ENCODE measurements at regions not wholly inside any gene's neighbourhood (a gene's known extent, or its start where the extent isn't known, plus 50 kb on each side); places are given as distances from the start of the nearest gene placed in this dataset.

DNA sequence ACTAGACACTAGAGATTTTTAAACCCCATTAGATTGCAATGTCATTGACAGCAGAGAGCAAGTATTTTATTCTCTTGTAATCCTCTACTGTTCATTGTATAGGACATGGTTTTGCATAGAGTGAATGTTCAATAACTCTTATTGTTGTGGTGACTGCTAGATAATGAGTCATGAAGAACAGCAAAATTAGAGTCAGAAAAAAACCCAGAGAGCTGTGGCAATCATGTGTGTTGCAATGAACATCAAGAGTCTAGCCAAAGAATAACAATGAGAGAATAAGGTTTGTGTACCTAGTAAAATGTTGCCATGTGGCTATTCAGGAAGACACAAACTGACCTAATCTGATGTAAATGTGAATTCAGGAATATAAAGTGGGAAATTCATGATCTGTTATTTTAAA lies 684.0 kb downstream of the DSC3 start (continued):
- TF ChIP-seq ZNF2 (tag by site-specific recombination; IDR thresholded peaks at IDR 0.05) (no peak), KLF9 (tag by site-specific recombination; IDR thresholded peaks at IDR 0.05; ENCODE audit: low read depth) (no peak)

DNA sequence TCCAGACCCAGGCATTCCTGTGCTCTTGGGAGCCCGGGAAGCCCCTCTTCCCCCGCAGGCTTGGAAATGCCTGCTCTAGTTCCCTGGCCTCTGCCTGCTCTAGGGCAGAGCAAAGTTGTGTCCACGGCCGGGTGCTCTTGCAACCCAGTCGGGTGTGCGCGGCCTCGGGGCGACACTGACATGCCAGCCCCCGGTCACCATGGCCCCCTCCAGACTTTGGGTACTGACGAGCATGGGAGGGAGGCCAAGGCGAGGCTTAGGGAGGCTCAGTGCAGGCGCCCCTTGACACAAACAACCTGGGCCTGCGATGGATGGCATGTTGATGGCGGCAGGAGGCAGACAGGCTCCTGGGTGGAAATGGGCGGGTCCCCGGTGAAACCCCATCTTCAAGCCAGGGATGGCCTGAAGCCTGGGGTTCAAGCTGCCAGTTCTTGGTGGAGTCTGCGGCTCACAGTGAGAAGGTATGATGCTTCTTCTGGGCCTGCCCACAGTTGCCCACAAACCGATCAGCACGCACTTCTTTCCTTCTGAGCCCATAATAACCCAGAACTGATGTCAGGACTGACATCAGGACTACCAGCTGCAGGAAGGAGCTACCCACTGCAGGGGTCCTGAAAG lies 689.9 kb downstream of the DSC3 start:
- POLR2A ChIA-PET, result no interaction called here
- Histone ChIP-seq H3K4me3 (ENCODE audit: low read depth, low read length) (no peak overlapping the region), H3K9me3 (ENCODE audit: control insufficient read depth, insufficient read depth, low read depth, low read length) (no peaks in the 10 kb centered on the region), H3K36me3 (ENCODE audit: control insufficient read depth in 2 of 2, insufficient read depth in 1 of 2, low read length in 2 of 2) (no peaks in the 10 kb centered on the region), H3K4me1 (ENCODE audit: control insufficient read depth, insufficient read depth, low read length) (no peaks in the 10 kb centered on the region), H3K27ac (ENCODE audit: extremely low read depth, low read depth, low read length) (no peak overlapping the region)
- no peak for TF ChIP-seq GLIS2 (tag by site-specific recombination; IDR thresholded peaks at IDR 0.05)
- no peak for TF ChIP-seq TCF7L2 (IDR thresholded peaks at IDR 0.05; ENCODE audit: borderline replicate concordance, low read depth, low read length)
- TF ChIP-seq ZNF423 (tag by site-specific recombination; IDR thresholded peaks at IDR 0.05), result no peak
- TF ChIP-seq ZNF623 (tag by site-specific recombination; IDR thresholded peaks at IDR 0.05), result no peak
- no peak for TF ChIP-seq ZNF16 (tag by site-specific recombination; IDR thresholded peaks at IDR 0.05; ENCODE audit: low read depth)
- no peak for TF ChIP-seq ZNF169 (tag by site-specific recombination; IDR thresholded peaks at IDR 0.05)
- TF ChIP-seq PRDM2 (tag by site-specific recombination; IDR thresholded peaks at IDR 0.05; ENCODE audit: borderline replicate concordance), result no peak
- TF ChIP-seq ZSCAN23 (tag by site-specific recombination; IDR thresholded peaks at IDR 0.05), result no peak
- CTCF ChIA-PET, result no interaction called here

DNA sequence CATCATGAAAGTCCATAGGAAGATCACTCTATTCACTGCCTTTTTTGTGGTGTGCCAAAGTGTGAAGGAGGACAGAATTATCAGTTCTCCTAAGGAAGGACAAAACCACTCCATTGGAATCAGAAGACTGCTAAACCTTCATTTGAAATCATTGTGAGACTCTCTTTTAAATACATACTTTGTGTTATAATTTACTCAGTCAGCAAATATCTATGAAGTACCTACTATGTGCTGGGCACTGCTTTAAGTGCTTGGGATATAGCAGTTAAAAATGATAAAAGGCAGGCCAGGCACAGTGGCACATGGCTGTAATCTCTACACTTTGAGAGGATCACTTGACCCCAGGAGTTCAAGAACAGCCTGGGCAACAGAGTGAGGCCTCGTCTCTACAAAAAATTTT lies 692.3 kb downstream of the DSC3 start:
- Histone ChIP-seq H3K27ac (ENCODE audit: extremely low read depth, low read depth, low read length) (no peak overlapping the region), H3K4me3 (ENCODE audit: low read depth, low read length) (no peak overlapping the region), H3K36me3 (ENCODE audit: control insufficient read depth in 2 of 2, insufficient read depth in 1 of 2, low read length in 2 of 2) (no peaks in the 10 kb centered on the region), H3K4me1 (ENCODE audit: control insufficient read depth, insufficient read depth, low read length) (no peaks in the 10 kb centered on the region), H3K9me3 (ENCODE audit: control insufficient read depth, insufficient read depth, low read depth, low read length) (no peaks in the 10 kb centered on the region)
- TF ChIP-seq ZNF624 (tag by site-specific recombination; IDR thresholded peaks at IDR 0.05) (no peak), KLF1 (tag by site-specific recombination; IDR thresholded peaks at IDR 0.05) (no peak), TRIM28 (IDR thresholded peaks at IDR 0.05; ENCODE audit: borderline replicate concordance, low read length) (no peak), SCRT2 (tag by site-specific recombination; IDR thresholded peaks at IDR 0.05) (no peak), ZNF654 (tag by site-specific recombination; IDR thresholded peaks at IDR 0.05; ENCODE audit: low read depth) (no peak), ZNF514 (tag by site-specific recombination; IDR thresholded peaks at IDR 0.05) (no peak), ZNF596 (tag by site-specific recombination; IDR thresholded peaks at IDR 0.05) (no peak)
- TF ChIP-seq, protein P1, sequence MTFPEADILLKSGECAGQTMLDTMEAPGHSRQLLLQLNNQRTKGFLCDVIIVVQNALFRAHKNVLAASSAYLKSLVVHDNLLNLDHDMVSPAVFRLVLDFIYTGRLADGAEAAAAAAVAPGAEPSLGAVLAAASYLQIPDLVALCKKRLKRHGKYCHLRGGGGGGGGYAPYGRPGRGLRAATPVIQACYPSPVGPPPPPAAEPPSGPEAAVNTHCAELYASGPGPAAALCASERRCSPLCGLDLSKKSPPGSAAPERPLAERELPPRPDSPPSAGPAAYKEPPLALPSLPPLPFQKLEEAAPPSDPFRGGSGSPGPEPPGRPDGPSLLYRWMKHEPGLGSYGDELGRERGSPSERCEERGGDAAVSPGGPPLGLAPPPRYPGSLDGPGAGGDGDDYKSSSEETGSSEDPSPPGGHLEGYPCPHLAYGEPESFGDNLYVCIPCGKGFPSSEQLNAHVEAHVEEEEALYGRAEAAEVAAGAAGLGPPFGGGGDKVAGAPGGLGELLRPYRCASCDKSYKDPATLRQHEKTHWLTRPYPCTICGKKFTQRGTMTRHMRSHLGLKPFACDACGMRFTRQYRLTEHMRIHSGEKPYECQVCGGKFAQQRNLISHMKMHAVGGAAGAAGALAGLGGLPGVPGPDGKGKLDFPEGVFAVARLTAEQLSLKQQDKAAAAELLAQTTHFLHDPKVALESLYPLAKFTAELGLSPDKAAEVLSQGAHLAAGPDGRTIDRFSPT (tag by site-specific recombination; IDR thresholded peaks at IDR 0.05), result no peak
- POLR2A ChIA-PET, result no interaction called here
- CTCF ChIA-PET, result no interaction called here
